LNCAP (cell line): ENCODE measurements at regions not wholly inside any gene's neighbourhood (a gene's known extent, or its start where the extent isn't known, plus 50 kb on each side); places are given as distances from the start of the nearest gene placed in this dataset.

Source experiments
- CTCF ChIP-seq: fragments of 450-650 bp; IDR thresholded peaks from 2 replicates; pipeline ENCODE4 v1.5.1; 2017; ENCODE audit warnings: mild to moderate bottlenecking

GRCh38 chr4:137768196-137768595 lies 235.9 kb upstream of the PCDH18 start:
- no peak for TF ChIP-seq CTCF

- TF ChIP-seq CTCF = no peak
Measured at GRCh38 chr4:137762591-137762990, 230.3 kb upstream of the PCDH18 start.

GRCh38 chr4:137754652-137755471 lies 222.6 kb upstream of the PCDH18 start:
- no peak for TF ChIP-seq CTCF

GRCh38 chr4:137749466-137749865 lies 217.2 kb upstream of the PCDH18 start:
- no peak for TF ChIP-seq CTCF

- no peak for TF ChIP-seq CTCF
Measured at GRCh38 chr4:137748616-137749015, 216.3 kb upstream of the PCDH18 start.

- no peak for TF ChIP-seq CTCF
Measured at GRCh38 chr4:137740141-137740540, 207.8 kb upstream of the PCDH18 start.

GRCh38 chr4:137739391-137739790 lies 207.1 kb upstream of the PCDH18 start:
- TF ChIP-seq CTCF = no peak
